Ishikawa (cell line): ENCODE measurements at regions not wholly inside any gene's neighbourhood (a gene's known extent, or its start where the extent isn't known, plus 50 kb on each side); places are given as distances from the start of the nearest gene placed in this dataset.

Experiments used
- CEBPB ChIP-seq: IDR thresholded peaks from 2 replicates; pipeline ENCODE4 v1.6.1; 2012
- CREB1 ChIP-seq: IDR thresholded peaks from 2 replicates; pipeline ENCODE4 v1.6.1; 2012; ENCODE audit warnings: low read depth
- EGR1 ChIP-seq: IDR thresholded peaks from 2 replicates; pipeline ENCODE4 v1.6.1; 2012
- EP300 ChIP-seq: IDR thresholded peaks from 2 replicates; pipeline ENCODE4 v1.6.1; 2012; ENCODE audit warnings: borderline replicate concordance
- FOXM1 ChIP-seq: IDR thresholded peaks from 2 replicates; pipeline ENCODE4 v1.6.1; 2012; ENCODE audit warnings: low read depth, borderline replicate concordance
- MAX ChIP-seq: IDR thresholded peaks from 2 replicates; pipeline ENCODE4 v1.6.1; 2012
- NFIC ChIP-seq: IDR thresholded peaks from 2 replicates; pipeline ENCODE4 v1.6.1; 2012
- RAD21 ChIP-seq: IDR thresholded peaks from 2 replicates; pipeline ENCODE4 v1.6.1; 2012; ENCODE audit warnings: low read depth
- REST ChIP-seq: IDR thresholded peaks from 2 replicates; pipeline ENCODE4 v1.6.1; 2012; ENCODE audit warnings: low read depth, mild to moderate bottlenecking
- TAF1 ChIP-seq: IDR thresholded peaks from 2 replicates; pipeline ENCODE4 v1.6.1; 2012; ENCODE audit warnings: low read depth, mild to moderate bottlenecking
- TCF12 ChIP-seq: IDR thresholded peaks from 2 replicates; pipeline ENCODE4 v1.6.1; 2012; ENCODE audit warnings: low read depth
- TEAD4 ChIP-seq: IDR thresholded peaks from 2 replicates; pipeline ENCODE4 v1.6.1; 2012
- USF1 ChIP-seq: IDR thresholded peaks from 2 replicates; pipeline ENCODE4 v1.6.1; 2012
- YY1 ChIP-seq: IDR thresholded peaks from 2 replicates; pipeline ENCODE4 v1.6.1; 2012; ENCODE audit warnings: low read depth
- ZBTB7A ChIP-seq: IDR thresholded peaks from 2 replicates; pipeline ENCODE4 v1.6.1; 2012; ENCODE audit warnings: low read depth

DNA sequence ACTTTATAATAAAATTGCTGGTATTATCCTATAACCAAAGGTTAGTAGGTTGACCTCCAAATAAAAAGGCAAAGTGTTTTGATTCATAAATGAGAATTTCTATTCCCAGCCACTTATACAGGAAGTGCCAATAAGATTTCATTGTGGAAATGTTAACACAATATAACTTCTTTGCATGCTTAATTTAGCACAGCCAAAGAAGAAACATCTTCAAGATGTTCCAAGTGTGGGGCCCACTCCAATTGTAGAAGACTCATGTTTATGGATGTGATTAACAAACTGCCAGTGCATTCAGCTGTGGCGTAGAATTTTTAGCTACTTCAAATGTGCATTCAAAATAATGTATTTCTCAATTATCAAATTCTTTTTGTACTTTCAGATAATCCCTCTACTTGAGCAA is 402.3 kb downstream of the DEPDC1B start:
- TF ChIP-seq EGR1: no peak
- no peak for TF ChIP-seq CEBPB
- TF ChIP-seq TCF12: no peak
- no peak for TF ChIP-seq TAF1
- no peak for TF ChIP-seq FOXM1
- no peak for TF ChIP-seq EP300
- TF ChIP-seq TEAD4: no peak
- no peak for TF ChIP-seq CREB1
- TF ChIP-seq YY1: no peak
- no peak for TF ChIP-seq RAD21
- no peak for TF ChIP-seq USF1
- TF ChIP-seq MAX: no peak
- TF ChIP-seq ZBTB7A: no peak
- no peak for TF ChIP-seq NFIC
- TF ChIP-seq REST: no peak

- TF ChIP-seq ZBTB7A (no peak), CEBPB (peak; percentile 32; the same call in 1 of the 2 replicates), RAD21 (peak; percentile 92), TAF1 (no peak), TEAD4 (no peak)
Observed at GRCh38 chr5:60295423-60295822, 401.9 kb upstream of the PDE4D start.

GRCh38 chr5:60293518-60293917 is 400.0 kb upstream of the PDE4D start:
- no peak for TF ChIP-seq NFIC
- TF ChIP-seq USF1: no peak
- TF ChIP-seq EGR1: no peak
- no peak for TF ChIP-seq CEBPB
- TF ChIP-seq CREB1: no peak
- TF ChIP-seq ZBTB7A: no peak
- TF ChIP-seq YY1: no peak
- TF ChIP-seq MAX: no peak
- no peak for TF ChIP-seq TEAD4
- no peak for TF ChIP-seq TAF1
- no peak for TF ChIP-seq REST
- TF ChIP-seq FOXM1: no peak
- TF ChIP-seq TCF12: no peak
- TF ChIP-seq RAD21: no peak
- no peak for TF ChIP-seq EP300

- TF ChIP-seq TEAD4: no peak
- no peak for TF ChIP-seq TCF12
- no peak for TF ChIP-seq TAF1
- no peak for TF ChIP-seq REST
- no peak for TF ChIP-seq ZBTB7A
- TF ChIP-seq EP300: no peak
- TF ChIP-seq RAD21: peak; percentile 71
- no peak for TF ChIP-seq FOXM1
Observed at GRCh38 chr5:60287174-60287771, 393.7 kb upstream of the PDE4D start.

GRCh38 chr5:60285910-60286309 is 392.4 kb upstream of the PDE4D start:
- TF ChIP-seq TEAD4 (no peak), REST (no peak)
